WTC11 (cell line): ENCODE measurements at regions not wholly inside any gene's neighbourhood (a gene's known extent, or its start where the extent isn't known, plus 50 kb on each side); places are given as distances from the start of the nearest gene placed in this dataset.

Experiments
- ATAC-seq: fragments of 200-7000 bp; cut with Tn5 transposase; 2 replicates; pipeline ENCODE4 v1.10.0; 2021; ENCODE audit warnings: mild to moderate bottlenecking, moderate library complexity
- CTCF ChIA-PET: fragments of 300-600 bp; sonication (Branson Sonifier 250); formaldehyde crosslinking; loops from one replicate; lab custom pipeline; 2021; ENCODE audit warnings: antibody characterized with exemption; lab: Charles Lee
- POLR2A ChIA-PET: fragments of 350-600 bp; sonication (Branson Sonifier 250); formaldehyde crosslinking; loops from one replicate; lab custom pipeline; 2021; ENCODE audit warnings: antibody characterized with exemption; lab: Charles Lee
- DNase-seq: peaks from one replicate; pipeline ENCODE4 v3.0.0; 2021; ENCODE audit warnings: low spot score
- H3K27ac Mint-ChIP-seq: 2 replicates; pipeline ENCODE4 v1.8.0; 2021; ENCODE audit warnings: mixed read lengths
- H3K27me3 Mint-ChIP-seq: 2 replicates; pipeline ENCODE4 v1.8.0; 2021; ENCODE audit warnings: low read depth, mild to moderate bottlenecking, moderate library complexity, mixed read lengths
- H3K36me3 Mint-ChIP-seq: 2 replicates; pipeline ENCODE4 v1.8.0; 2021; ENCODE audit warnings: mixed read lengths
- H3K4me1 Mint-ChIP-seq: 2 replicates; pipeline ENCODE4 v1.8.0; 2022; ENCODE audit warnings: mixed read lengths
- H3K4me3 Mint-ChIP-seq: 2 replicates; pipeline ENCODE4 v1.8.0; 2021; ENCODE audit warnings: mild to moderate bottlenecking, moderate library complexity, mixed read lengths
- H3K9me3 Mint-ChIP-seq: 2 replicates; pipeline ENCODE4 v1.8.0; 2021; ENCODE audit warnings: mixed read lengths
- AFF4 ChIP-seq: sonication (generic); formaldehyde crosslinking; IDR thresholded peaks from 2 replicates; pipeline ENCODE4 v1.8.1; 2023; ENCODE audit warnings: mild to moderate bottlenecking, missing genetic modification reagents, borderline replicate concordance
- CBFB ChIP-seq: sonication (generic); formaldehyde crosslinking; IDR thresholded peaks from 2 replicates; pipeline ENCODE4 v1.8.1; 2022; ENCODE audit warnings: mild to moderate bottlenecking, low read depth, missing genetic modification reagents
- E2F1 ChIP-seq: sonication (generic); formaldehyde crosslinking; IDR thresholded peaks from 2 replicates; pipeline ENCODE4 v1.8.0; 2022; ENCODE audit warnings: mild to moderate bottlenecking, missing genetic modification reagents
- E2F5 ChIP-seq: sonication (generic); formaldehyde crosslinking; IDR thresholded peaks from 2 replicates; pipeline ENCODE4 v1.8.1; 2022; ENCODE audit warnings: mild to moderate bottlenecking, moderate library complexity, missing genetic modification reagents
- ERG ChIP-seq: fragments of 250-450 bp; sonication (Bioruptor Pico); IDR thresholded peaks from 2 replicates; pipeline ENCODE4 v1.8.0; 2021; ENCODE audit warnings: mild to moderate bottlenecking
- FOXJ3 ChIP-seq: sonication (generic); formaldehyde crosslinking; IDR thresholded peaks from 2 replicates; pipeline ENCODE4 v1.9.0; 2021; ENCODE audit warnings: missing genetic modification reagents, mild to moderate bottlenecking, borderline replicate concordance
- FOXK1 ChIP-seq: sonication (generic); formaldehyde crosslinking; IDR thresholded peaks from 2 replicates; pipeline ENCODE4 v1.8.0; 2022; ENCODE audit warnings: mild to moderate bottlenecking, moderate library complexity, missing genetic modification reagents
- FOXP1 ChIP-seq: sonication (generic); formaldehyde crosslinking; IDR thresholded peaks from 2 replicates; pipeline ENCODE4 v1.8.0; 2022; ENCODE audit warnings: missing genetic modification reagents, mild to moderate bottlenecking, moderate library complexity, borderline replicate concordance
- GRHL2 ChIP-seq: fragments of 250-450 bp; sonication (Bioruptor Pico); IDR thresholded peaks from 2 replicates; pipeline ENCODE4 v1.8.0; 2022; ENCODE audit warnings: mild to moderate bottlenecking, moderate library complexity; ENCODE audit not compliant: insufficient replicate concordance, severe bottlenecking
- GTF2I ChIP-seq: fragments of 250-450 bp; sonication (Bioruptor Pico); conservative IDR thresholded peaks from 2 replicates; pipeline ENCODE4 v1.4.0; 2021; ENCODE audit warnings: mild to moderate bottlenecking
- IRF2 ChIP-seq: sonication (generic); formaldehyde crosslinking; IDR thresholded peaks from 2 replicates; pipeline ENCODE4 v1.8.0; 2022; ENCODE audit warnings: low read depth, missing genetic modification reagents, borderline replicate concordance
- JUN ChIP-seq: sonication (generic); formaldehyde crosslinking; IDR thresholded peaks from 2 replicates; pipeline ENCODE4 v1.8.0; 2023; ENCODE audit warnings: mild to moderate bottlenecking, missing genetic modification reagents
- MAX ChIP-seq: sonication (generic); formaldehyde crosslinking; IDR thresholded peaks from 2 replicates; pipeline ENCODE4 v1.8.0; 2022; ENCODE audit warnings: mild to moderate bottlenecking, missing genetic modification reagents
- NR1H2 ChIP-seq: sonication (generic); formaldehyde crosslinking; IDR thresholded peaks from 2 replicates; pipeline ENCODE4 v1.9.0; 2021; ENCODE audit warnings: mild to moderate bottlenecking, moderate library complexity, missing genetic modification reagents
- NR2C2 ChIP-seq: sonication (generic); formaldehyde crosslinking; IDR thresholded peaks from 2 replicates; pipeline ENCODE4 v1.8.0; 2022; ENCODE audit warnings: mild to moderate bottlenecking, missing genetic modification reagents
- PRRX2 ChIP-seq: fragments of 250-450 bp; sonication (Bioruptor Pico); IDR thresholded peaks from 2 replicates; pipeline ENCODE4 v1.8.0; 2021; ENCODE audit warnings: mild to moderate bottlenecking
- RELA ChIP-seq: sonication (generic); formaldehyde crosslinking; IDR thresholded peaks from 2 replicates; pipeline ENCODE4 v1.8.1; 2022; ENCODE audit warnings: missing genetic modification reagents, mild to moderate bottlenecking, borderline replicate concordance
- USF1 ChIP-seq: sonication (generic); formaldehyde crosslinking; IDR thresholded peaks from 2 replicates; pipeline ENCODE4 v1.8.0; 2022; ENCODE audit warnings: mild to moderate bottlenecking, missing genetic modification reagents
- ZBTB21 ChIP-seq: sonication (generic); formaldehyde crosslinking; IDR thresholded peaks from 2 replicates; pipeline ENCODE4 v1.8.1; 2023; ENCODE audit warnings: mild to moderate bottlenecking, missing genetic modification reagents, borderline replicate concordance
- ZBTB43 ChIP-seq: sonication (generic); formaldehyde crosslinking; IDR thresholded peaks from 2 replicates; pipeline ENCODE4 v1.8.1; 2023; ENCODE audit warnings: mild to moderate bottlenecking, missing genetic modification reagents
- ZNF232 ChIP-seq: sonication (generic); formaldehyde crosslinking; IDR thresholded peaks from 2 replicates; pipeline ENCODE4 v1.8.0; 2022; ENCODE audit warnings: mild to moderate bottlenecking, missing genetic modification reagents
- ZNF425 ChIP-seq: fragments of 250-450 bp; sonication (Bioruptor Pico); conservative IDR thresholded peaks from 2 replicates; pipeline ENCODE4 v1.9.0; 2021; ENCODE audit warnings: mild to moderate bottlenecking
- ZNF671 ChIP-seq: fragments of 250-450 bp; sonication (Bioruptor Pico); IDR thresholded peaks from 2 replicates; pipeline ENCODE4 v1.8.0; 2021; ENCODE audit warnings: mild to moderate bottlenecking

- Mint-ChIP-seq H3K4me1 (no peaks in the 10 kb centered on the region), H3K4me3 (no peak overlapping the region), H3K27me3 (peaks cover 7% of the 10 kb centered on the region), H3K36me3 (no peaks in the 10 kb centered on the region), H3K9me3 (no peaks in the 10 kb centered on the region), H3K27ac (no peak overlapping the region)
- DNase-seq, result no peak
- CTCF ChIA-PET, result interaction anchor here (1.2 to 1.6 kb wide), 4 partner anchors 13 to 66 kb away, joined by 3 read pairs; no protein-coding TSS in a partner anchor
- POLR2A ChIA-PET, result no interaction called here
- ATAC-seq, result no peak
- no peak for TF ChIP-seq E2F1 (CRISPR knock-in tag)
- TF ChIP-seq ERG (CRISPR knock-in tag), result no peak
- TF ChIP-seq ZBTB21 (CRISPR knock-in tag), result no peak
- TF ChIP-seq ZNF232 (CRISPR knock-in tag), result no peak
- no peak for TF ChIP-seq ZNF671 (CRISPR knock-in tag)
- TF ChIP-seq FOXP1 (CRISPR knock-in tag), result no peak
- no peak for TF ChIP-seq ZBTB43 (CRISPR knock-in tag)
- no peak for TF ChIP-seq NR1H2 (CRISPR knock-in tag)
- no peak for TF ChIP-seq USF1 (CRISPR knock-in tag)
- no peak for TF ChIP-seq JUN (CRISPR knock-in tag)
- no peak for TF ChIP-seq NR2C2 (CRISPR knock-in tag)
- TF ChIP-seq CBFB (CRISPR knock-in tag), result no peak
- TF ChIP-seq ZNF425, result no peak
- TF ChIP-seq FOXK1 (CRISPR knock-in tag), result no peak
- no peak for TF ChIP-seq E2F5 (CRISPR knock-in tag)
- no peak for TF ChIP-seq GRHL2
- TF ChIP-seq PRRX2 (CRISPR knock-in tag), result no peak
- TF ChIP-seq MAX (CRISPR knock-in tag), result no peak
Observed at GRCh38 chr20:21653628-21654027, 51.8 kb upstream of the PAX1 start.

- POLR2A ChIA-PET, result no interaction called here
- H3K27me3 Mint-ChIP-seq, result peaks cover 3% of the 10 kb centered on the region; the same call in 1 of the 2 replicates
- no peak overlapping the region for H3K27ac Mint-ChIP-seq
- H3K4me3 Mint-ChIP-seq, result no peak overlapping the region
- no peaks in the 10 kb centered on the region for H3K4me1 Mint-ChIP-seq
- peaks cover 3% of the 10 kb centered on the region; the same call in 1 of the 2 replicates for H3K36me3 Mint-ChIP-seq
- DNase-seq (no peak), ATAC-seq (no peak)
- CTCF ChIA-PET, result interaction anchor here (1.3 to 4.0 kb wide), 3 partner anchors 48 to 76 kb away, joined by 4 to 36 read pairs (median 18); no protein-coding TSS in a partner anchor
- H3K9me3 Mint-ChIP-seq, result peaks cover 17% of the 10 kb centered on the region
- TF ChIP-seq AFF4 (CRISPR knock-in tag) (no peak), IRF2 (no peak), GRHL2 (no peak), MAX (CRISPR knock-in tag) (no peak), GTF2I (no peak), CBFB (CRISPR knock-in tag) (no peak), ZNF232 (CRISPR knock-in tag) (no peak), FOXJ3 (no peak), RELA (no peak)
Observed at GRCh38 chr20:21643417-21643816, 62.0 kb upstream of the PAX1 start.
